Hepatocyte (in vitro differentiated cells): ENCODE measurements at regions not wholly inside any gene's neighbourhood (a gene's known extent, or its start where the extent isn't known, plus 50 kb on each side); places are given as distances from the start of the nearest gene placed in this dataset.

Experiments
- DNase-seq: peaks from one replicate; pipeline ENCODE4 v3.0.0-alpha.2; 2016; ENCODE audit warnings: low spot score
- H2AFZ ChIP-seq: fragments of 200-600 bp; sonication (generic); 2 replicates; pipeline ENCODE4 v1.6.0; 2016; ENCODE audit warnings: antibody characterized with exemption, mild to moderate bottlenecking
- H3K27ac ChIP-seq: fragments of 200-600 bp; sonication (generic); 2 replicates; pipeline ENCODE4 v1.5.1; 2016; ENCODE audit warnings: mild to moderate bottlenecking
- H3K27me3 ChIP-seq: fragments of 200-600 bp; sonication (generic); 2 replicates; pipeline ENCODE4 v1.6.1; 2016
- H3K36me3 ChIP-seq: fragments of 200-600 bp; sonication (generic); replicated peaks from 2 replicates; pipeline ENCODE4 v1.5.1; 2016; ENCODE audit warnings: low read depth; ENCODE audit not compliant: insufficient read depth
- H3K4me1 ChIP-seq: fragments of 200-600 bp; sonication (generic); 2 replicates; pipeline ENCODE4 v1.5.1; 2016; ENCODE audit warnings: mild to moderate bottlenecking, moderate library complexity; ENCODE audit not compliant: insufficient read depth
- H3K4me2 ChIP-seq: fragments of 200-600 bp; sonication (generic); 2 replicates; pipeline ENCODE4 v1.6.0; 2016
- H3K4me3 ChIP-seq: fragments of 200-600 bp; sonication (generic); 2 replicates; pipeline ENCODE4 v1.5.1; 2016; ENCODE audit warnings: mild to moderate bottlenecking
- H3K79me2 ChIP-seq: fragments of 200-600 bp; sonication (generic); 2 replicates; pipeline ENCODE4 v1.6.0; 2017; ENCODE audit warnings: mild to moderate bottlenecking
- H3K9me2 ChIP-seq: fragments of 200-600 bp; sonication (generic); replicated peaks from 2 replicates; pipeline ENCODE4 v1.6.0; 2017; ENCODE audit warnings: mild to moderate bottlenecking; ENCODE audit not compliant: insufficient read depth
- H3K9me3 ChIP-seq: fragments of 200-600 bp; sonication (generic); 2 replicates; pipeline ENCODE4 v1.5.1; 2016; ENCODE audit warnings: low read depth, mild to moderate bottlenecking
- H4K20me1 ChIP-seq: fragments of 200-600 bp; sonication (generic); 2 replicates; pipeline ENCODE4 v1.6.0; 2016; ENCODE audit warnings: mild to moderate bottlenecking; ENCODE audit not compliant: insufficient read depth, poor library complexity, severe bottlenecking
- EZH2 ChIP-seq: fragments of 200-600 bp; sonication (generic); IDR thresholded peaks from 2 replicates; pipeline ENCODE4 v1.6.1; 2016; ENCODE audit warnings: antibody characterized with exemption, mild to moderate bottlenecking, borderline replicate concordance
- EZH2phosphoT487 ChIP-seq: fragments of 200-600 bp; sonication (generic); IDR thresholded peaks from one replicate; pipeline ENCODE4 v1.6.1; 2018; ENCODE audit warnings: antibody characterized with exemption, mild to moderate bottlenecking, low read depth, moderate library complexity; ENCODE audit not compliant: unreplicated experiment, severe bottlenecking
- WGBS: methylation state at CpG from one replicate; pipeline ENCODE4 v1.1.6; 2016; ENCODE audit warnings: low lambda C conversion rate; ENCODE audit errors: missing lambda C conversion rate; 5-methylcytosine and 5-hydroxymethylcytosine counted together
- TF ChIP-seq, protein P1 (sequence below): fragments of 200-600 bp; sonication (generic); IDR thresholded peaks from 2 replicates; pipeline ENCODE4 v1.5.1; 2016; ENCODE audit warnings: antibody characterized with exemption, mild to moderate bottlenecking; ENCODE audit not compliant: poor library complexity

DNA sequence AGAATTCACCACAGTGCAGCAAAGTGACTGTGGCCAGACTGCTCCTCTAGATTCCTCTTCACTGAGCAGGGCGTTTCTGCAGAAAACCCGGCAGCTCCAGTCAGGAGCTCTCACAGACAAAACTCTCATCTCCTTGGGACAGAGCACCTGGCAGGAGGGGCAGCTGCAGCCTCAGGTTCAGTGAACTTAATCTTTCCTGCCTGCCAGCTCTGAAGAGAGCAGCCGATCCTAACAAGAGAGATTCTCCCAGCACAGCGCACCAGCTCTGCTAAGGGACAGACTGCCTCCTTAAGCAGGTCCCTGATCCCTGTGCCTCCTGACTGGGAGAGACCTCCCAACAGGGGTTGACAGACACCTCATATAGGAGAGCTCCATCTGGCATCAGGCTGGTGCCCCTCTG is 1065.5 kb downstream of the GRIK2 start:
- no peaks in the 10 kb centered on the region for H3K9me2 ChIP-seq
- no peak overlapping the region for H2AFZ ChIP-seq
- 87% methylated on average over 4 of the region's 4 CpGs for WGBS
- no peaks in the 10 kb centered on the region for H4K20me1 ChIP-seq
- H3K79me2 ChIP-seq, result no peaks in the 10 kb centered on the region
- H3K36me3 ChIP-seq, result no peaks in the 10 kb centered on the region
- no peak for DNase-seq
- no peaks in the 10 kb centered on the region for H3K4me1 ChIP-seq
- no peak overlapping the region for H3K4me3 ChIP-seq
- H3K9me3 ChIP-seq, result no peaks in the 10 kb centered on the region
- no peak overlapping the region for H3K4me2 ChIP-seq
- H3K27me3 ChIP-seq, result no peaks in the 10 kb centered on the region
- no peak overlapping the region for H3K27ac ChIP-seq
- no peak for TF ChIP-seq EZH2phosphoT487
- no peak for TF ChIP-seq EZH2
- TF ChIP-seq, protein P1, sequence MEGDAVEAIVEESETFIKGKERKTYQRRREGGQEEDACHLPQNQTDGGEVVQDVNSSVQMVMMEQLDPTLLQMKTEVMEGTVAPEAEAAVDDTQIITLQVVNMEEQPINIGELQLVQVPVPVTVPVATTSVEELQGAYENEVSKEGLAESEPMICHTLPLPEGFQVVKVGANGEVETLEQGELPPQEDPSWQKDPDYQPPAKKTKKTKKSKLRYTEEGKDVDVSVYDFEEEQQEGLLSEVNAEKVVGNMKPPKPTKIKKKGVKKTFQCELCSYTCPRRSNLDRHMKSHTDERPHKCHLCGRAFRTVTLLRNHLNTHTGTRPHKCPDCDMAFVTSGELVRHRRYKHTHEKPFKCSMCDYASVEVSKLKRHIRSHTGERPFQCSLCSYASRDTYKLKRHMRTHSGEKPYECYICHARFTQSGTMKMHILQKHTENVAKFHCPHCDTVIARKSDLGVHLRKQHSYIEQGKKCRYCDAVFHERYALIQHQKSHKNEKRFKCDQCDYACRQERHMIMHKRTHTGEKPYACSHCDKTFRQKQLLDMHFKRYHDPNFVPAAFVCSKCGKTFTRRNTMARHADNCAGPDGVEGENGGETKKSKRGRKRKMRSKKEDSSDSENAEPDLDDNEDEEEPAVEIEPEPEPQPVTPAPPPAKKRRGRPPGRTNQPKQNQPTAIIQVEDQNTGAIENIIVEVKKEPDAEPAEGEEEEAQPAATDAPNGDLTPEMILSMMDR, result no peak

DNA sequence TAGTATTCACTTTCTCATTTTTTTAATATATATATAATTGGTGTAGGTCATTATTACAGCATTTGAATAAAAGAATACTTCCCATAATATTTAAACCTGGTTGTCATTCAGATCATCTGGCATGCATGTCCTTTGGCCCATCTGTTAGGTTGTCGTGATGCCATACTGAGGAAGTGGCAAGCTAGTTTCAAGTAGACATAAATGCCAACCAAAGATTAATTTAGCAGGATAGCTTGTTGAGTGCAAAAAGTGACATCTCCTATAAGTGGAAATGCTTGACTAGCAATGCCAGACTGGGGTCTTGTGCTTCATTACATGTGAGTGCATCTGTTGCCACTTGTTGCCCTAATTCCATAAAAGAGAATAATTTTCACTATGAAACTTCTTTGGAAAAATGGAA is 1044.7 kb downstream of the GRIK2 start:
- H3K9me3 ChIP-seq, result no peaks in the 10 kb centered on the region
- no peaks in the 10 kb centered on the region for H3K36me3 ChIP-seq
- no peaks in the 10 kb centered on the region for H3K79me2 ChIP-seq
- H3K27me3 ChIP-seq, result no peaks in the 10 kb centered on the region
- no peak overlapping the region for H3K4me3 ChIP-seq
- no peaks in the 10 kb centered on the region for H3K4me1 ChIP-seq
- 93% methylated on average over 1 of the region's 1 CpG for WGBS
- H4K20me1 ChIP-seq, result no peaks in the 10 kb centered on the region
- no peak overlapping the region for H3K4me2 ChIP-seq
- TF ChIP-seq, protein P1, result no peak
- TF ChIP-seq EZH2phosphoT487 (no peak), EZH2 (no peak)
- DNase-seq, result no peak
- no peak overlapping the region for H3K27ac ChIP-seq
- no peak overlapping the region for H2AFZ ChIP-seq
- no peaks in the 10 kb centered on the region for H3K9me2 ChIP-seq

DNA sequence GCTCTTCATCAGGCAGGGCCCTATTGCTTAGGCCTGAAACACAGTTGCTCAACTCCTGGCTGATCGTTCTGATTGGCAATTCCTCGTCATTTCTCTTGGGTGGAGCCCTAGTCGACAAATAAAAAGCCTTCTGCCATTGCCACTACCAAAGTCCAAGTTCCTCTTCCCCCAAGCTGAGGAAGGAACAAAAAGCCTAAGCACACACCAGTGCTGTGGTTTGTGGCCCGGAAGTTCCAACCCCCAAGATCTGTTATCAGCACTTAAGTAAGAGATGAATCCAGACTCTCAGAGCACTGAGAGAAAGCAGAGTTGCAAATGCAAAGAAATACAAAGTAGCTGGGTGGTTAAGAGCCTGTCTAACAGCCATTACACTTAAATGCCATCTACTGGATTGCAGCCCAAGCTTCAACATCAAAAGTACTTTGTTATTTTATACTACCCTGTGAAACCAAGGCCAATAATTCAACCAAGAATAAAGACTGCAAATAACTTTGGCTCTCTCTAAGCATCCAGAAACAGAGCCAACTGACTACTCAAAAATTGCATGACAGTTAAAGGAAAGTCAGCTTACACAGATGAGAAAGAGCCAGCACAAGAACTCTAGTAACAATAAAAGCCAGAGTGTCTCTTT is 1024.0 kb downstream of the GRIK2 start:
- Histone ChIP-seq H3K9me3 (peaks cover 3% of the 10 kb centered on the region), H3K4me1 (no peaks in the 10 kb centered on the region), H3K36me3 (no peaks in the 10 kb centered on the region), H4K20me1 (no peaks in the 10 kb centered on the region), H3K4me3 (no peak overlapping the region), H3K79me2 (no peaks in the 10 kb centered on the region), H3K9me2 (peaks cover 3% of the 10 kb centered on the region), H2AFZ (no peak overlapping the region), H3K4me2 (no peak overlapping the region), H3K27me3 (no peaks in the 10 kb centered on the region), H3K27ac (no peak overlapping the region)
- no peak for DNase-seq
- TF ChIP-seq EZH2phosphoT487, result no peak
- no peak for TF ChIP-seq EZH2
- TF ChIP-seq, protein P1, result no peak
- 75% methylated on average over 4 of the region's 4 CpGs for WGBS
